Non-pigmented ciliary epithelial cell (primary cell): ENCODE measurements at regions not wholly inside any gene's neighbourhood (a gene's known extent, or its start where the extent isn't known, plus 50 kb on each side); places are given as distances from the start of the nearest gene placed in this dataset.

Experiments
- DNase-seq: peaks from one replicate; pipeline ENCODE4 v3.0.0-alpha.2; 2010; ENCODE audit warnings: low read depth

DNA sequence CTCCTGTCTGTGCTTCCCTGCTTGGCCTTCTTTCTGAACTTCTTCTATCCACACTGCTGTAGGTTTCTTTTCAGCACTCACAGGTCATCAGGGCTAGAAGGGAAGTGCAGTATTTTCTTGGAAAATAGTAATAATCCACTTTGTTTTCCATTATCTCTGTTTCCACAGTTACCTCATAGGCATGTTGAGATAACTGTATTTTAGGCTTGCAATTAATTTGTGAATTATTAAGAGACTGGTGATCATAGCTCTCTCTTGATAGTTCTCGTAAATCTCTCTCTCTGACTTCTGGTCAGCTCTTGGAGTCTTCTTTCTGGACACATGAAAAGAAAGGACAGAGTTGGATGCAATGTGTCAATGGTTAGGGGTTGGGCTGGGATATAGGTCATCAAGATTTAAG lies 243.6 kb upstream of the IGFBP3 start:
- DNase-seq, result no peak

DNA sequence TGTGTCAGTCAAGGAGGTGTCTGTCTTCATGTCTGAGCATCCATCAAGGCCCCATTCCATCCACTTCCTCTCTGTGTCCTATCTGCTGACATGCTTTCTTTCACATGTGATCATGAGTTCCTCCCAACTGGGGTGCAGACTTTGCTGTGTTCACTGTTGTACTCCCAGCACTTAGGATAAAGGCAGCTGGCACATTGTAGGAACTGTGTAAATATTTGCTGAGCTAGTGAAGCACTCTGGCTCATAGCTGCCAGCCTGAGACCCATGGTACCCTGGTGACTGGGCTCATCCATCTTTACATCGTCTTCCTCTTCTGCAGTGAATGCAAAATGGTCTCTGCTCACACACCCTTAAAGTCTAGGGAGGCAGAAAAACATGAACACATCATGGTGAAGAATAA lies 242.2 kb upstream of the IGFBP3 start:
- DNase-seq, result no peak

DNA sequence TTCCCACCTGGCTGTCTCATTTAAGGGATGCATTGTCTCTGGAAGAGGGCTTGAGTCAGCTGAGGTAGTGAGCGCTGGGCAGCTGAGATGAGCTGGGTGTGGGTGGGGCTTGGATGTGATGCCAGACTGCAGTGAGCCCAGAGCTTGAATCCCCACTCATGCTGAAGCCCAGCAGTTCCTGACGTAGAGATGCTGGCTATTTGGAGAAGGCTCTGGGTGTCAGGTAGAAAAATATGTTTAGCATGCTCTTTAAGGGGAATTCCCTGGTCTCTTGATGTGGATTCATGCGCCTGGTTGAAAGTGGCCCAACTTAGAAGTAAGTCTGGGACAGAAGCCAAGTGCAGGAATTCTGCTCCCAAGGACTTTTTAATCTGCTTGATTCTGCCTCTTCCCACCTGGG lies 241.5 kb upstream of the IGFBP3 start:
- DNase-seq, result no peak

DNA sequence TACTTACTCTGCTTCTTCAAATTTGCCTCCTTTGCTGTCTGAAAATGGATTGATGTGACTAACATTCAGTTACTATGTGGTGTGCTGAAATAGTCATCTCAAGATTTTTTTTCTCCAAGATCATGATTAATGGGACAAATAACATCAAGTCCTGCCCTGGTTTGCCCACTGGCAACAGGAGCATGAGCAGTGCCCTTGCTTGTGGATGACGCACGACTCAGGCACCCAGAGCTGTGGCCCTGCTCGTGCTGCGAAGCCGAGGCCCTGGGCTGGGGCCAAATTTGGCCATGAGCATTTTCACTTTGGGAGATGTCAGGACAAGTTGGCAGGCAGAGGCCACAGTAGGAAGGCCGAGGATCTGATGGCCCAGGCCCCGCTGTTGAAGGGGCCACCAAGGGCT lies 239.8 kb upstream of the IGFBP3 start:
- DNase-seq, result no peak

DNA sequence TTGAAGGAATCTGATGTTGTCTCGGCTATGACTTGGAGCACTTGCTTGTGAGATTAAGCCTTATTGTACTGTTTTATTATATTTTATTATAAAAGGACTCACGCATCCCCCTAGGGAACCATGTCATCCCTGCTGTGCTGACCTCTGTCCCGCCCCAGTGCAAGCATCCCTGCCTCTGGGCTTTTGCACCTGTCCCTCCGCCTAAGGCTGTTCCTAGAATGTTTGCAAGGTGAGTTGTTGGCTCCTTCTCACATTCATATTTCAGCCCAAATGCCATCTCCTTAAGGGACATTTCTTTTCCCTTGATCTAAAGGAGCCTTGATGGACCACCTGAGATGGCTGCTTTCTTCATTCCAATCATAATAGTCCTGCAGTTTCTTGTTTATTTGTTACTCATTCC lies 236.9 kb upstream of the IGFBP3 start:
- no peak for DNase-seq

DNA sequence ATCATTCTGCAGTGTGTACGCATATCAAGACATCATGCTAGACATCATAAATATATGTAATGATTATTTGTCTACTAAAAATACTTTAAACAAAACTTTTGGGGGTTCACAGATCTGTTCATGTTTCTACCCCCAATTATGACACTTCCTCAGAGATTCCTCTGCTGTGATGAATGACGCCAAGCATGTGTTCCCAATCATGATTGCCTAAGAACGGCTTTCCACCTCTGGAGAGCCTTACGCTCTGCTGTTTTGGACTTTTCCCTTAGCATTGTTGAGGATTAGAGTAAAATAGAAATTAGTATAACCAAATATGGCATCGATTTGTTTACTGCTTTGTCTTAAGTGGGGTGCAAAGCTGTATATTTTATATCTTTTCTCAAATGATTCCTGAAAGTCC lies 236.3 kb upstream of the IGFBP3 start:
- DNase-seq, result no peak

DNA sequence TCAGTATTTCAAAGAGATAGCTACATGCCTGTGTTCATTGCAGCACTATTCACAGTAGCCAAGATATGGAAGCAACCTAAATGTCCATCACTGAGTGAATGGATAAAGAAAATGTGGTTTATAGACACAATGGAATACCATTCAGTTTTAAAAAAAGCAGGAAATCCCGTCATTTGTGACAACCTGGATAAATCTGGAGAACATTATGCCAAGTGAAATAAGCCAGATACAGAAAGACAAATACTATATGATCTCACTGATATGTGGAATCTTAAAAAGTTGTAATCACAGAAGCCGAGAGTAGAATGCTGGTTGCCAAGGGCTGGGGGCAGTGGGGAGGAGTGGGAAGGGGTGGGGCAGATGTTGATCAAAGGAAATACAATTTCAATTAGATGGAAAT lies 235.8 kb upstream of the IGFBP3 start:
- no peak for DNase-seq

DNA sequence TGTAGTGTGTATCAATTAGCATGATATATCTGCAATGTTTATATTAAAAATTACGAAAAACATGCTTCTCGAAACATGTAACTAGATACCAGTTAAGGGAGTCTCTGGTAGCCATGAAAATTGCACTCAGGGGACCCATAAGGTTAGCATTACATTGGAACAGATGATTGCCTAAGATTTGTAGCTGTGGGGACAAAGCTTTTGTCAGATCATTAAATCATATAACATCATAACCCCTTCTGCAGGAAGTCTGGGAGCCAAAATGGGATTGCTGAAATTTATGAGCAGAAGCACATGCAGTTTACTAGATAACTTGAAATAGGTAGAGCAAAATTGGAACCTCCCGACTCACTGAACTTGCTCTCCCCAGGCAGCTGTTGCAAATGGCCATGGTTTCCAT lies 235.0 kb upstream of the IGFBP3 start:
- DNase-seq, result no peak

DNA sequence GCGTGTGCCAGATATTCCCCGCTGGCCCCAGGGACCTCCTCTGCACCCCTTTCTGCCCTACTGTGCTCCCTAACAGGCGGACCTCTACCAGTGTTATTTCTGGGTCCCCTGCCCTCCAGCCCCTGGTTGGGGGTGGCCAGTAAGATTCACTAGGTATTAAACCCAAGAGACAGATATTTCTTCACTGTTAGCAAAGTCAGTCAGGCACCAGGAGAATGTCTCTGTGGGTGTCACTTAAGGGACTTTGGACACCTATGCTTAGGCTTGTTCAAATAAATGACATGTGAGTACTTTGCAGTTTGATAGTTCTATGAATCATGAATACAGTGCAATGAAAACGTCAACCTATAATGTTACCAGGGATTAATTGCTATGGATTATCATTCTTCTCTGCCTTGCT lies 234.3 kb upstream of the IGFBP3 start:
- DNase-seq, result no peak

DNA sequence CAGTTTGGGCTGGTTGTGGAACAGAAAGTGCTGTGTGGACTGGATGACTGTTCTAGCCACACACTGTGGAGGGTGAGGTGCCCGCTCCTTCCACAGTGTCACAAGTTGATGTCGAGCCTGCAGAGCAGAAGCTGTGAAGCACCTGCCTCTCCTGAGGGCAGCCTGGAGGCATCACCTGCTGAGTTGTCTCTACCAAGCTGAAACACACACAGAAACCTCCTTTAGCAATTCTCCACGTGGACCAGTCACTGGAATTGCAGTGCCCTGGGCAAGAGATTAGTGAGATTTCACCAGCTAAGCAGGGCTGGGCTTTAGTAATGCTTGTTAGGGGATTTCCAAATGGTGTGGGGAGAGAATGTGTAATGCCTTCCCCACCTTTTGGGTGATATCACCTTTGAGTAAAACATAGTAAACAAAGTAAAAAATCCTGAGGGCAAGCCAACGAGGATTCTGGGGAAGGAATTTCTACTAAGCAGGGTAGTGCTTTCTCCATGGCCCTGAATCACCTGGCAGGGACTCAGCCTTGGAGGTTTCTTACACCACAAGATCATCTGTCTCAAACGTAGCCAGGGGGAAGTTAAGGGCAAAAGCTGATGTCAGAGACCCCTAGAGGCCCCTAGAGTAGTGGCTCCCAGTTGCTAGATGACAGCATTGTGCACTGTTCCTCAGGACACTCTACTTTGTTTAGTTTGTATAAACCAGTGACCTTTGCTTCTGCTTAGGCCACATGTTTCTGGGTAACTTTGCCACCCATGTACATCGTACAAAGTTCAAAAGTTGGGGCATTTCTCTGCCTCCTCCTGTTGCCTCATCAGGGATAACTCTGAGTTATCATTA lies 233.1 kb upstream of the IGFBP3 start:
- no peak for DNase-seq

DNA sequence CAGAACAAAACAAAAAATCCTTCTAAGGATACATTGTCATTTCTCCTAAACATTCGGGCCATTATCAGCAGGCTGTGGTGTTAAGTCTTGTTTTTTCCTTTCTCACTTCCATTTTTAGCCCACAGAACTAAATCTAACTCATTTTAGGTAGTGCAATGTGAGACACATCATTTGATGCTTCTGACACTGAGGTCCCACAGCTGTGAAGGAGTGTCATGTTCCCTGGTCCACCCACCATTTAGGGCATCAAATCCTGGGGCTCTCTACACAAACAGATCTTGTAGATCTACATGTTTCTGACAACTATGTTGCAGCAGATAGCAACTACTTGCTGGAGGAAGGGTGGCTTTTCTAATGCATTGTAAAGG lies 232.5 kb upstream of the IGFBP3 start:
- no peak for DNase-seq

DNA sequence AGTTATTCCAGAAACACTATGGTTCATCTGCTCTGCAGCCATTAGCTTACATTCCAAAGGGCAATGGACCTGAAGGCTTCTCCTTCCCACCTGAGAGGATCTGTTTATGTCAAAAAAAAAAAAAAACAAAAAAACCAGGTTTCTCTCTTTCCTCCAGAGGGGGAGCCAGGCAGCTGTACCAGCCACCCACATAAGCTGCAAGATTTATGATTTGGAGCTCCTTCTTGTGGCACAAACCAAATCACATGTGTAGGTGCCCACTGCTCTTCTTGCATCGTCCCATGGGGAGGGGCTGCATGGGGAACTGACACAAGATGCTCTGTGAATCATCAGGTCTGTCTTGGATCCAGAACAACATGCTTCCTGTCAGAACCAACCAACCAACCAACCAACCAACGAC lies 231.6 kb upstream of the IGFBP3 start:
- DNase-seq, result no peak

DNA sequence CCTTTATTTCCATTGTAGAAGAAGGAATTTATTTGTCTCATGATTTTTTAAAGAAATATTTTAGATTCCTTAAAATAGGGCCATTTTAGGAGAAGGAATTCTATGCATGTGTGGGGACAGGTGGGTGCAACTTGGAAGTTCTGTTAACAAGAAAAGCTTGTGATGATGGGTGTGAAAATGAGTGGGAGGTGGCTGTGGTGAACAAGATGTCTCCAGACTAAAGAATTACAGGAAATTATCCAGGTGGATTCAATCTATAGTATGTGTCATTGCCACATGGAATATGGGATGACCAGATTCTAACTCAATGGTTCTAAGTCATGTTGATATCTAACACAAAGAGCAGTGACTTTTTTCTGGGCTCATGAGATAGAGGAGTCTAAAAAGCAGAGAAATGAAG lies 229.6 kb upstream of the IGFBP3 start:
- no peak for DNase-seq

DNA sequence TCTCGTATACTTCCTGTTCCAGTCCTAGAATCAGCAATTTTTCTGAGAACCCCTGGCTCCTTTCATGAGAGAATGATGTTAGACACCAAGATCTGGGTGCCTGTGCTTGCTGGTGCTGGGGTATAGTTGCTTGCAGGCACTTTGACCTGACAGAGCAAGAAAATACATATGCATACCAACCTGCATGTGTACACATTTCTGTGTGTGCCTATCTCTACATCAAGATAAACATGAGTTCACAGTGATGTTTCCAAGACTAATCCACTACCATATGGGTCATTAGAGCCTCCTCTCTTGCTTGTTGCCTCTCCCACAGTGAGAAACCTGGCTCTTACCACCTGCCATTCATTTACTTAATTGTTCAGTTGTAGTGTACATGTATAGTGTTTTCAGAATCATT lies 229.1 kb upstream of the IGFBP3 start:
- DNase-seq, result no peak

DNA sequence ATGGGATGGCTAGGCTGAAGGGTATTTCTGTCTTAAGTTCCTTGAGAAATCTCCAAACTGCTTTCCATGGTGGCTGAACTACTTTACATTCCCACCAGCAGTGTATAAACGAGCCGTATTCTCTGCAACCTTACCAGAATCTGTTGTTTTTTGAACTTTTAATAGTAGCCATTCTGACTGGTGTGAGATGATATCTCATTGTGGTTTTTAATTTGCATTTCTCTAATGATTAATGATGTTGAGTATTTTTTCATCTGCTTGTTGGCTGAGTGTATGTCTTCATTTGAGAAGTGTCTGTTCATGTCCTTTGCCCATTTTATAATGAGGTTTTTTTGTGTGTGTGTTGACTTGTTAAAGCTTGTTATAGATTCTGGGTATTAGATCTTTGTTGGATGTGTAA lies 226.8 kb upstream of the IGFBP3 start:
- no peak for DNase-seq

DNA sequence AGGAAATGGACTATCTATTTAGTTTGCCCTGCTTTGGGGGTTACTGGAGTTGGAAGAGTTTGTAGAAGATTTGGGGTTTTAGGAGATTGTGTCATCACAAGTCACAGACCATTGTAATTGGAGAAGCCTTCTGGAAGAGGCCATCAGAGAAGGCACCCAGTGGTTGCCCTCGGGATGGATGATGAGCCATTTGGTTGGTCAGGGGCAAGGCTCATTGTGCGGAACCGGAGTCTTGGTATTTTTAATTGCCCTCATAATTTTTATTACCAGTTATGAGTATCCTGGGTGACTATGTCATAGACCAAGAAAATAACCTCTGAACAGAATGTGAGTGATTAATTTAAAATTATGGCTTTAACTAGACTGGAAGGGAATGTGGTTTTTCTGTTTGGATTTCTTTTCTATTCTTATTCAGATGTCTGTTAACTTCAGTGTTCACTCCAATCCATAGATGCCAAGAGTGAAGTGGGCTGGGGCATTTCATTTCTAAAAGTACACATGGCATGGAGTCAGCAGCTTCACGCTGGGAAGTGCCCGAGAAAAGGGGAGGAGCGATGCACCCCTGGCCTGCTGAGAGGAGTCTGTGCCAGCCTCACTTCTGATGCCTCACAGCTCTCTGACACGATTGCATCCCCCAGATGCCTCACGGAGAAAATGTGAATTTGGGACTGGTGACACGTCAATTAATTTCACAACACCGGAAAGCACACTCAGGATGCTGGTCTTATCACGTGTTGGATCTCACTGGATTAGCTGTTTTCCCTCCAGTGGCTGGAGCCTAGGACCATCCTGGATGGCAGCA lies 225.6 kb upstream of the IGFBP3 start:
- DNase-seq, result no peak

DNA sequence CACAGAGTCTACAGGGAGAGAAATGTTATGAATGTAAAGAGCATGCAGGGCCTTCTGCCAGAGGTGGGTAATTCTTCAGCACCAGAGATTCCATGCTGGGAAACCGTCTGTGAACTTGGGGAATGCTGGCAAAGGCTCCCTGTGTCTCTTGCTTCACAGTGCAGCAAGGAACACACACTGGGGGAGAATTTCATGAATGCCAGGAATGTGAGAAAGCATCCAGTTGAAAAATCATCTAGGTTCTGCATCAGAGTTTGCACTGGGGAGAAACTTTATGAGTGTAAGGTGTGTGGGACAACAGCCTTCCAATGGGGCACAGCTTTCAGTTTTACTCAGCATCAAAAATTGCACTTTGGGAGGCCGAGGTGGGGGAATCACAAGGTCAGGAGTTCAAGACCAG lies 224.3 kb upstream of the IGFBP3 start:
- DNase-seq, result peak; percentile 99

DNA sequence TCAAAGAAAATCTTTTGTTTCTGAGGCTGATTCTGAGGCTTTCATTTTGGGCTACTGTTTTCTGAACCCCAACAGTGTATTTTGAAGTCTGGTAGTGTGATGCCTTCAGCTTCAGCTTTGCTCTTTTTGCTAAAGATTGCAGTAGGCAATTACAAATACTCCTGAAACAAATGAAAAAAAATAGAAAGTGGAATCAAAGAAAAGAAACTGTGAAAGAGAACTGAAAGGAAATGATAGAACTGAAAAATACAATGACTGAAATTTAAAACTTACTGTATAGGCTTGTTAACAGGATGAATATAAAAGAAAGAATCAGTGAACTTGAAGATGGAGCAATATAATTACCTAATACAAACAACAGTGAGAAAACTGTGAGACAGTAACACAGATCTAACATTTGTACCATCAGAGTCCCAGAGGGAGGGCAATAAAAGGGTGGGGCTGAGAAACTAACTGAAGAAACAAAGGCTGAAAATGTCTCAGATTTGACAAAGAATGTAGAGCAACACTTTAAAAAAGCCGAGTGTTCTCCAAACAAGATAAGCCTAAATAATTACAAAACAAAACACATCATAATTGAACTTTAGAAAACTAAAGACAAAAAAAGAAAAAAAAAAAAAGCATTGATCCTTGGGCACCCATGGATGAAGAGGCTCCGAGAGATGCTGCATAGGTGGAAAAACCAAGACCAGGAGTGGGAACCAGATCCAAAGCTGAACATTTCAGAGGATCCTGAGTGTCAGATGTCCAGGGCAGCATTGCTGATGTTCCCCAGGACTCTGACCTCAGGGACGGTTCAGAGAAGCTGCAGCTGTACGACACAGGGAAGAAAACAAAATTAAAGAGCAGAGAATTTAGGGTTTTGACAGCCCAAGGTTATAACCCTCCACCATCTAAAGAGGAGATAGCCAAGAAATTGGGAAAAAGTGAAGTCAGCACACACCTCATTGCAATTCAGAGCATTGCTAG lies 223.2 kb upstream of the IGFBP3 start:
- DNase-seq, result no peak

DNA sequence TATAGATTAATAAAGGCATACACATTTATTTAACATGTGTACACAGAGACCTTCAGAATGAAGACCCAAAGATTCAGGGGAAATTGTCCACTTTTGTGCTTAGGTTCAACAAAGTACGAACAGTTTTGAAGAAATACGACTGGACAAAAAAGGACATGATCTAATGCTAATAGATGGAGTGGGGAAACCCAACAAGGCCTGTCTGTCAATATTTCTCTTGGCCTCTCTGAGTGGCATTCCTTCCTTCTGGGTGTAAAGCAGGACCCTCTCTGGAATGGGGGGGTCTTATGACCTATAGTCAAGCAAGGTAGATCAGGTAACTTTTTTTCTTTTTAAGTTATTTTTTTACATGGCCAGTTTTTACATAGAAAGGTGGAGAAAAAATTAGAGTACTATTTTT lies 222.3 kb upstream of the IGFBP3 start:
- DNase-seq, result no peak

DNA sequence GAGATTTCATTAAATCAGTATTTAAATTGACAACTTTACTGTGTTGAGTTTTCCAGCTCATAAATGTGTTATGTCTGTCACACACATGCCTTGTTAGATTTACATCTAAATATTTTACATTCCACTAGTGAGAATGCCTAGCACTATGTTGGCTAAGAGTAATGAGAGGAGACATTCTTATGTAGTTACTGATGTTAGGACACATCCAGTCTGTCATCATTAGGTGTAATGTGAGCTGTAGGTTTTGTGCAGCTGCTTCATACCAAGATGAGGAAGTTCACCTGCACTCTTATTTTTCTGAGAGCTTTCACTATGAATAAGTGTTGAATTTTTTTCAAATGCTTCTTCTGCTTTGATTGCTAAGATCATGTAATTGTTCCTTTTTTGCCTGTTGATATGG lies 218.0 kb upstream of the IGFBP3 start:
- peak; percentile 78 for DNase-seq

DNA sequence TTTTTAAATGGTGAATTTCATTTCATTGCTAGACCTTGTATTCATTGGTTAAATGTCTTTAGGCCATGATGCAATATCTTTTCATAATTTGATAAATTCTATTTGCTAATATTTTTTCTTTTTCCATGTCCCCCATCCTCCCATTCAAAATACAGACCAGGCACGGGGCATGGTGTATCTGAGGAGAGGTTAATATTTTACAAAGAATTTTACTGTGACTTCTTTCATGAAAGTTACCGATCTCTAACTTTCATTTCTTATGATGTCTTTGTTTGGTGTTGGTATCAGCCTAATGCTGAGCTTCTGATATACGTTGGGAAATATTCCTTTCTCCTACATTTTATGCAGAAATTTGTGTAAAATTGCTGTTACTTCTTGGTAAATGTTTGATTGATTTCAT lies 216.7 kb upstream of the IGFBP3 start:
- DNase-seq, result no peak

DNA sequence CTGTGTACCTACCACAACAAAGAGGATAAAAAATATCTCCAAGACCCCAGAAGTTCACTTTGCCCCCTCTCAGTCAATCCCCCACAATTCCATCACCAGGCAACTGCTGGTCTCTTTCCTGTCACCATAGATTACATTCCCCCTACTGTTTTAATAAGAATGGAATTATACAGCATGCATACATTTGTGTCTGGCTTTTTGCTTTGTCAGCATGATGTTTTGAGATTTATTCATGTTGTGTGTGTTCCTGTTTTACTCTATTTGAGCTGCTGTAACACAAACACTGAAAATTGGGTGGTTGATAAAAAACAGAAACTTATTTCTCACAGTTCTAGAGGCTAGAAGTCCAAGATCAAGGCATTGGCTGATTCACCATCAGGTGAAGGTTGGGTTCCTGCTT lies 214.5 kb upstream of the IGFBP3 start:
- DNase-seq, result no peak

DNA sequence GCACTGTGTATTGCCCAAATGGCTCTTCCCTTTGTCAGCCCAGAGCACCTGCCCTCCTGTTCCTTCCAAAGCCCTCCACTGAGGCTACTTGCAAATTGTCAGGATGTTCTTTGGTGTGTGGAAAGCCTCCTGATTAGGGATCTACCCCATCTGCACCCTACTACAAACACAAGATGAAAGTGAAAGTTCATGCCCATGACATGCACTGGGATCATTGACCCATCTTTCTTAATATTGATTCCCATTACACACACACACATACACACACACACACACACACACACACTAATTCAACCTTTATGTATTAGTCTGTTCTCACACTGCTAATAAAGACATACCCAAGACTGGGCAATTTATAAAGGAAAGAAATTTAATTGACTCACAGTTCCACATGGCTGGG lies 213.7 kb upstream of the IGFBP3 start:
- no peak for DNase-seq
